WTC11 (cell line): ENCODE measurements at regions not wholly inside any gene's neighbourhood (a gene's known extent, or its start where the extent isn't known, plus 50 kb on each side); places are given as distances from the start of the nearest gene placed in this dataset.

Source experiments
- FOXP1 ChIP-seq: sonication (generic); formaldehyde crosslinking; IDR thresholded peaks from 2 replicates; pipeline ENCODE4 v1.8.0; 2022; ENCODE audit warnings: missing genetic modification reagents, mild to moderate bottlenecking, moderate library complexity, borderline replicate concordance
- TF ChIP-seq, protein P1 (sequence below): fragments of 250-450 bp; sonication (Bioruptor Pico); IDR thresholded peaks from 2 replicates; pipeline ENCODE4 v1.8.0; 2021; ENCODE audit warnings: mild to moderate bottlenecking
- TF ChIP-seq, protein P2 (sequence below): sonication (generic); formaldehyde crosslinking; IDR thresholded peaks from 2 replicates; pipeline ENCODE4 v1.8.1; 2023; ENCODE audit warnings: mild to moderate bottlenecking, missing genetic modification reagents
- TF ChIP-seq, protein P3 (sequence below): fragments of 200-600 bp; IDR thresholded peaks from 2 replicates; pipeline ENCODE4 v1.8.0; 2022; ENCODE audit warnings: antibody characterized with exemption
- TF ChIP-seq, protein P4 (sequence below): sonication (generic); formaldehyde crosslinking; IDR thresholded peaks from 2 replicates; pipeline ENCODE4 v1.8.0; 2022; ENCODE audit warnings: mild to moderate bottlenecking, missing genetic modification reagents
- TF ChIP-seq, protein P5 (sequence below): sonication (generic); formaldehyde crosslinking; IDR thresholded peaks from 2 replicates; pipeline ENCODE4 v1.8.1; 2022; ENCODE audit warnings: low read depth, missing genetic modification reagents, borderline replicate concordance

DNA sequence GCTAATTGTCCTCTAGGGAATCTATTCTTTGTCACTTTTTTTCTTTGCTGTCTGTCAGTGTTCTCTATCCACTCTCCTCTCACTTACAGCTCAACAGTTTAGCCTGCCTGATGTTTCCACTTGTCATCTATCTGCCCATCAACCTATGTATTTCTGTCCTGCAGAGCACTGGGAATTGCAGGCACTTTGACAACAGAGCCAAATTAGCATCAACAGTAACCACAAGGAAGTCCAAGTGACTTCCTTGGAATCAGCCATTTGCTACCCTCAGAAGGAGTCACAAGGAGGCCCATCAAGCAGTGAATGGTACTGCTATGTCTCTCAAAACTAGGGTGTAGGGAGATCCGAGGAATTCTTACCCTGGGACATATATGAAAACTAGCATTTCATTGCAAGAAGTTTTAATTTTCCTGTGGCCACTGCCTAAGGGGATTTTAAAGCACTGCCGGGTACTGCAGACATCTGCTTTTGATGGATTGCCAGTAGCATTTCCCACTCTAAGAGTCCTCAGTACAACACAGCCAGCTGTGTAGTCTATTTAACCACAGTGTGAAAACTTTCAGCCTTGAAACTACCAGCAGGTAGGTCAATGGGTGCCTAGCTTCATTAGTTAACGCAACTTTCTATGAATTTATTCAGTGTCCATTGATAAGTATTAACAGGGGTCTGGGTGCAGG is 898.8 kb downstream of the NTRK3 start:
- TF ChIP-seq, protein P1, sequence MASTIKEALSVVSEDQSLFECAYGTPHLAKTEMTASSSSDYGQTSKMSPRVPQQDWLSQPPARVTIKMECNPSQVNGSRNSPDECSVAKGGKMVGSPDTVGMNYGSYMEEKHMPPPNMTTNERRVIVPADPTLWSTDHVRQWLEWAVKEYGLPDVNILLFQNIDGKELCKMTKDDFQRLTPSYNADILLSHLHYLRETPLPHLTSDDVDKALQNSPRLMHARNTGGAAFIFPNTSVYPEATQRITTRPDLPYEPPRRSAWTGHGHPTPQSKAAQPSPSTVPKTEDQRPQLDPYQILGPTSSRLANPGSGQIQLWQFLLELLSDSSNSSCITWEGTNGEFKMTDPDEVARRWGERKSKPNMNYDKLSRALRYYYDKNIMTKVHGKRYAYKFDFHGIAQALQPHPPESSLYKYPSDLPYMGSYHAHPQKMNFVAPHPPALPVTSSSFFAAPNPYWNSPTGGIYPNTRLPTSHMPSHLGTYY: no peak
- TF ChIP-seq, protein P2, sequence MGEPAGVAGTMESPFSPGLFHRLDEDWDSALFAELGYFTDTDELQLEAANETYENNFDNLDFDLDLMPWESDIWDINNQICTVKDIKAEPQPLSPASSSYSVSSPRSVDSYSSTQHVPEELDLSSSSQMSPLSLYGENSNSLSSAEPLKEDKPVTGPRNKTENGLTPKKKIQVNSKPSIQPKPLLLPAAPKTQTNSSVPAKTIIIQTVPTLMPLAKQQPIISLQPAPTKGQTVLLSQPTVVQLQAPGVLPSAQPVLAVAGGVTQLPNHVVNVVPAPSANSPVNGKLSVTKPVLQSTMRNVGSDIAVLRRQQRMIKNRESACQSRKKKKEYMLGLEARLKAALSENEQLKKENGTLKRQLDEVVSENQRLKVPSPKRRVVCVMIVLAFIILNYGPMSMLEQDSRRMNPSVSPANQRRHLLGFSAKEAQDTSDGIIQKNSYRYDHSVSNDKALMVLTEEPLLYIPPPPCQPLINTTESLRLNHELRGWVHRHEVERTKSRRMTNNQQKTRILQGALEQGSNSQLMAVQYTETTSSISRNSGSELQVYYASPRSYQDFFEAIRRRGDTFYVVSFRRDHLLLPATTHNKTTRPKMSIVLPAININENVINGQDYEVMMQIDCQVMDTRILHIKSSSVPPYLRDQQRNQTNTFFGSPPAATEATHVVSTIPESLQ: no peak
- TF ChIP-seq, protein P3, sequence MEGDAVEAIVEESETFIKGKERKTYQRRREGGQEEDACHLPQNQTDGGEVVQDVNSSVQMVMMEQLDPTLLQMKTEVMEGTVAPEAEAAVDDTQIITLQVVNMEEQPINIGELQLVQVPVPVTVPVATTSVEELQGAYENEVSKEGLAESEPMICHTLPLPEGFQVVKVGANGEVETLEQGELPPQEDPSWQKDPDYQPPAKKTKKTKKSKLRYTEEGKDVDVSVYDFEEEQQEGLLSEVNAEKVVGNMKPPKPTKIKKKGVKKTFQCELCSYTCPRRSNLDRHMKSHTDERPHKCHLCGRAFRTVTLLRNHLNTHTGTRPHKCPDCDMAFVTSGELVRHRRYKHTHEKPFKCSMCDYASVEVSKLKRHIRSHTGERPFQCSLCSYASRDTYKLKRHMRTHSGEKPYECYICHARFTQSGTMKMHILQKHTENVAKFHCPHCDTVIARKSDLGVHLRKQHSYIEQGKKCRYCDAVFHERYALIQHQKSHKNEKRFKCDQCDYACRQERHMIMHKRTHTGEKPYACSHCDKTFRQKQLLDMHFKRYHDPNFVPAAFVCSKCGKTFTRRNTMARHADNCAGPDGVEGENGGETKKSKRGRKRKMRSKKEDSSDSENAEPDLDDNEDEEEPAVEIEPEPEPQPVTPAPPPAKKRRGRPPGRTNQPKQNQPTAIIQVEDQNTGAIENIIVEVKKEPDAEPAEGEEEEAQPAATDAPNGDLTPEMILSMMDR: no peak
- TF ChIP-seq, protein P4, sequence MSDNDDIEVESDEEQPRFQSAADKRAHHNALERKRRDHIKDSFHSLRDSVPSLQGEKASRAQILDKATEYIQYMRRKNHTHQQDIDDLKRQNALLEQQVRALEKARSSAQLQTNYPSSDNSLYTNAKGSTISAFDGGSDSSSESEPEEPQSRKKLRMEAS: no peak
- TF ChIP-seq, protein P5, sequence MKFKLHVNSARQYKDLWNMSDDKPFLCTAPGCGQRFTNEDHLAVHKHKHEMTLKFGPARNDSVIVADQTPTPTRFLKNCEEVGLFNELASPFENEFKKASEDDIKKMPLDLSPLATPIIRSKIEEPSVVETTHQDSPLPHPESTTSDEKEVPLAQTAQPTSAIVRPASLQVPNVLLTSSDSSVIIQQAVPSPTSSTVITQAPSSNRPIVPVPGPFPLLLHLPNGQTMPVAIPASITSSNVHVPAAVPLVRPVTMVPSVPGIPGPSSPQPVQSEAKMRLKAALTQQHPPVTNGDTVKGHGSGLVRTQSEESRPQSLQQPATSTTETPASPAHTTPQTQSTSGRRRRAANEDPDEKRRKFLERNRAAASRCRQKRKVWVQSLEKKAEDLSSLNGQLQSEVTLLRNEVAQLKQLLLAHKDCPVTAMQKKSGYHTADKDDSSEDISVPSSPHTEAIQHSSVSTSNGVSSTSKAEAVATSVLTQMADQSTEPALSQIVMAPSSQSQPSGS (CRISPR knock-in tag): no peak
- TF ChIP-seq FOXP1 (CRISPR knock-in tag): no peak
